GM19468 (cell line): ENCODE measurements at regions not wholly inside any gene's neighbourhood (a gene's known extent, or its start where the extent isn't known, plus 50 kb on each side); places are given as distances from the start of the nearest gene placed in this dataset.
"Not testable (repeated sequence)": the region's sequence is repeated elsewhere in the genome, so short reads cannot be mapped to it uniquely, and the experiment has no call there.

ENCODE experiments used
- ATAC-seq: cut with Tn5 transposase; IDR thresholded peaks from one replicate; pipeline ENCODE4 v1.9.1; 2021; ENCODE audit warnings: mild to moderate bottlenecking, moderate library complexity, moderate number of reproducible peaks; ENCODE audit not compliant: unreplicated experiment; ENCODE audit errors: extremely low read depth

- no peak for ATAC-seq
Measured at GRCh38 chr3:26437678-26438077, 184.9 kb upstream of the LRRC3B start.

GRCh38 chr3:26438325-26438940 lies 184.1 kb upstream of the LRRC3B start:
- ATAC-seq: no peak

- ATAC-seq: no peak
Measured at GRCh38 chr3:26438981-26439884, 183.3 kb upstream of the LRRC3B start.

GRCh38 chr3:26449996-26450395 lies 172.6 kb upstream of the LRRC3B start:
- ATAC-seq: no peak

GRCh38 chr3:26452363-26452762 lies 170.2 kb upstream of the LRRC3B start:
- ATAC-seq: no peak

GRCh38 chr3:26460985-26461384 lies 161.6 kb upstream of the LRRC3B start:
- ATAC-seq: no peak

- no peak for ATAC-seq
Measured at GRCh38 chr3:26472345-26472744, 150.2 kb upstream of the LRRC3B start.

GRCh38 chr3:26474706-26475105 lies 147.9 kb upstream of the LRRC3B start:
- no peak for ATAC-seq

GRCh38 chr3:26480377-26480776 lies 142.2 kb upstream of the LRRC3B start:
- no peak for ATAC-seq

- no peak for ATAC-seq
Measured at GRCh38 chr3:26484140-26484539, 138.4 kb upstream of the LRRC3B start.

- no peak for ATAC-seq
Measured at GRCh38 chr3:26498271-26498670, 124.3 kb upstream of the LRRC3B start.

- ATAC-seq: no peak
Measured at GRCh38 chr3:26505399-26505798, 117.2 kb upstream of the LRRC3B start.

GRCh38 chr3:26514445-26515029 lies 108.0 kb upstream of the LRRC3B start:
- ATAC-seq: not testable (repeated sequence)

- no peak for ATAC-seq
Measured at GRCh38 chr3:26515351-26515750, 107.2 kb upstream of the LRRC3B start.

- no peak for ATAC-seq
Measured at GRCh38 chr3:26521261-26521660, 101.3 kb upstream of the LRRC3B start.

GRCh38 chr3:26522919-26523318 lies 99.7 kb upstream of the LRRC3B start:
- ATAC-seq: no peak

- no peak for ATAC-seq
Measured at GRCh38 chr3:26525013-26525412, 97.6 kb upstream of the LRRC3B start.

GRCh38 chr3:26535151-26535550 lies 87.4 kb upstream of the LRRC3B start:
- ATAC-seq: no peak

GRCh38 chr3:26536955-26537354 lies 85.6 kb upstream of the LRRC3B start:
- no peak for ATAC-seq

GRCh38 chr3:26550413-26550812 lies 72.2 kb upstream of the LRRC3B start:
- no peak for ATAC-seq

GRCh38 chr3:26556637-26557036 lies 65.9 kb upstream of the LRRC3B start:
- ATAC-seq: no peak
